B cell (primary cell): ENCODE measurements at regions not wholly inside any gene's neighbourhood (a gene's known extent, or its start where the extent isn't known, plus 50 kb on each side); places are given as distances from the start of the nearest gene placed in this dataset.

Source experiments
- EZH2 ChIP-seq: IDR thresholded peaks from 2 replicates; pipeline ENCODE4 v1.6.1; 2012; ENCODE audit warnings: borderline replicate concordance, low read depth, mild to moderate bottlenecking, moderate library complexity, low read length; ENCODE audit not compliant: insufficient read depth, poor library complexity, severe bottlenecking
- TF ChIP-seq, protein P1 (sequence below): fragments of 200-600 bp; IDR thresholded peaks from one replicate; pipeline ENCODE4 v1.8.0; 2022; ENCODE audit warnings: antibody characterized with exemption, mild to moderate bottlenecking

DNA sequence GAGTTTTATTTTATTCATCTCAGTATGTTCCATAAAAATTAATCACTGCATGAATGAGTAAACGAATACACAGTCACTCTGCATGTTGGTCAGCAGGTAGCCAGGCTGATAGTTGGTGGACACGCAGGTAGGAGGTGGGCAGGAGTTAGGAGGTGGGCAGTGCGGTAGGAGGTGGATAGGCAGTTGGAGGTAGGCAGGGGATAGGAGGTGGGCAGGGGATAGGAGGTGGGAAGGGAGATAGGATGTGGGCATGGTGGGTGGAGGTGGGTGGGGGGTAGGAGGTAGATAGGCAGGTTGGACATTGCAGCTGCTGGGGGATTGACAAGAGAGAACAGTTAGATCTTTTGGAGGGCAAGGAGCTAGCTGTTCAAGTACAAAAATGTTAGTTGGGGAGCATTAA, 322.7 kb downstream of the PTPRU start:
- TF ChIP-seq, protein P1, sequence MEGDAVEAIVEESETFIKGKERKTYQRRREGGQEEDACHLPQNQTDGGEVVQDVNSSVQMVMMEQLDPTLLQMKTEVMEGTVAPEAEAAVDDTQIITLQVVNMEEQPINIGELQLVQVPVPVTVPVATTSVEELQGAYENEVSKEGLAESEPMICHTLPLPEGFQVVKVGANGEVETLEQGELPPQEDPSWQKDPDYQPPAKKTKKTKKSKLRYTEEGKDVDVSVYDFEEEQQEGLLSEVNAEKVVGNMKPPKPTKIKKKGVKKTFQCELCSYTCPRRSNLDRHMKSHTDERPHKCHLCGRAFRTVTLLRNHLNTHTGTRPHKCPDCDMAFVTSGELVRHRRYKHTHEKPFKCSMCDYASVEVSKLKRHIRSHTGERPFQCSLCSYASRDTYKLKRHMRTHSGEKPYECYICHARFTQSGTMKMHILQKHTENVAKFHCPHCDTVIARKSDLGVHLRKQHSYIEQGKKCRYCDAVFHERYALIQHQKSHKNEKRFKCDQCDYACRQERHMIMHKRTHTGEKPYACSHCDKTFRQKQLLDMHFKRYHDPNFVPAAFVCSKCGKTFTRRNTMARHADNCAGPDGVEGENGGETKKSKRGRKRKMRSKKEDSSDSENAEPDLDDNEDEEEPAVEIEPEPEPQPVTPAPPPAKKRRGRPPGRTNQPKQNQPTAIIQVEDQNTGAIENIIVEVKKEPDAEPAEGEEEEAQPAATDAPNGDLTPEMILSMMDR: no peak
- no peak for TF ChIP-seq EZH2
